Activated CD8-positive, alpha-beta T cell treated with anti-CD3 and anti-CD28 coated beads, Interleukin-2, amount 10 ng/mL, durations not matched to agents 7 days and 5 days (primary cell): ENCODE measurements at regions not wholly inside any gene's neighbourhood (a gene's known extent, or its start where the extent isn't known, plus 50 kb on each side); places are given as distances from the start of the nearest gene placed in this dataset.

Experiments used
- ATAC-seq: fragments of 150-1000 bp; cut with Tn5 transposase; one replicate; pipeline ENCODE4 v1.10.0; 2021; ENCODE audit warnings: moderate library complexity
- CTCF ChIA-PET: fragments of 350-600 bp; sonication (Branson Sonifier 250); formaldehyde crosslinking; loops from one replicate; lab custom pipeline; 2021; ENCODE audit warnings: antibody characterized with exemption; lab: Charles Lee
- POLR2A ChIA-PET: fragments of 350-600 bp; sonication (Branson Sonifier 250); formaldehyde crosslinking; loops from one replicate; lab custom pipeline; 2021; ENCODE audit warnings: antibody characterized with exemption; lab: Charles Lee
- DNase-seq: peaks from one replicate; pipeline ENCODE4 v3.0.0-alpha.2; 2020
- H3K27ac Mint-ChIP-seq: one replicate; pipeline ENCODE4 v1.8.0; 2021; ENCODE audit warnings: mild to moderate bottlenecking, mixed read lengths
- H3K27me3 Mint-ChIP-seq: one replicate; pipeline ENCODE4 v1.8.0; 2021; ENCODE audit warnings: low read depth, mixed read lengths
- H3K36me3 Mint-ChIP-seq: one replicate; pipeline ENCODE4 v1.8.0; 2021; ENCODE audit warnings: low read depth, mixed read lengths
- H3K4me1 Mint-ChIP-seq: one replicate; pipeline ENCODE4 v1.8.0; 2021; ENCODE audit warnings: low read depth, mixed read lengths
- H3K4me3 Mint-ChIP-seq: one replicate; pipeline ENCODE4 v1.8.0; 2021; ENCODE audit warnings: mild to moderate bottlenecking, mixed read lengths
- H3K9me3 Mint-ChIP-seq: one replicate; pipeline ENCODE4 v1.8.0; 2022; ENCODE audit warnings: mixed read lengths; ENCODE audit not compliant: insufficient read depth

DNA sequence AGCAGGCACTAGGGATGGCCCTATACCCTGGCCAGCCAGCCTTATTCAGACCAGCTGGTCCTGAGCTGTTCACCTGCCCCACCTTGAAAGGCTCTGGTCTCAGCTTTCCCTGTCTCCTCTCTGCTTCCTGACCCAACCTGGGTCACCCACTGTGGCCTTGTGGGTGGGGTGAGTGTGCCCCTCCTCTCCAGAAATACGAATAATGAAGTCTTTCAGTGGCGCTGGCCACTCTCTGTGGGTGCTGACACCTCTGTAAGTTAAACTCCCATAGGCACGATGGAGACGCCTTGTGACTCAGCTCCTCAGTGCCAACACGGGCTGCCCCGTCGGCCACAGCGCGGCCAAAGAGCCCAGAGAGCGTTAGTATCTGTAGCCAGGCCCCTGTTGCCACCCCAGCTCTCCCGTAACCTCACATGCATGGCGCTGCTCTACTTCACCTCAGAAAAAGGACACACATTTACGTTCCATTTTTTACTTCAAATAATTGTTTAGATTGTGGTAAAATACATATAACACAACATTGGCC is 74.6 kb upstream of the SEPTIN5 start:
- ChIA-PET CTCF (no interaction called here), POLR2A (no interaction called here)
- ATAC-seq (no peak), DNase-seq (no peak)
- no peak overlapping the region for H3K4me3 Mint-ChIP-seq
- no peaks in the 10 kb centered on the region for H3K36me3 Mint-ChIP-seq
- no peak overlapping the region for H3K27ac Mint-ChIP-seq
- no peaks in the 10 kb centered on the region for H3K9me3 Mint-ChIP-seq
- no peaks in the 10 kb centered on the region for H3K27me3 Mint-ChIP-seq
- no peaks in the 10 kb centered on the region for H3K4me1 Mint-ChIP-seq

DNA sequence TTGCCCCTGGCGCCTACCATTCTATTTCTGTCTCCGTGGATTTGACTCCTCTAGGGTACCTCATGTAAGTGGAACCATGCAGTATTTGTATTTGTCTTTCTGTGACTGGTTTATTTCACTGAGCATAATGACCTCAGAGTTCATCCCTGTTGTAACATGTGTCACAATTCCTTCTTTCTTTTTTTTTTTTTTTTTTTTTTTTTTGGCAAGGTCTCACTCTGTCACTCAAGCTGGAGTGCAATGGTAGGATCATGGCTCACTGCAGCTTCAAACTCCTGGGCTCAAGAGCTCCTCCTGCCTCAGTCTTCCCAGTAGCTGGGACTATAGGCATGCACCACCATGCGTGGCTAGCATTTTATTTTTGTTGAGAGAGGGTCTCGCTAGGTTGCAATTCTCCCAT is 74.0 kb upstream of the SEPTIN5 start:
- Mint-ChIP-seq H3K4me1 (no peaks in the 10 kb centered on the region), H3K27ac (no peak overlapping the region), H3K36me3 (no peaks in the 10 kb centered on the region), H3K27me3 (no peaks in the 10 kb centered on the region), H3K4me3 (no peak overlapping the region), H3K9me3 (no peaks in the 10 kb centered on the region)
- no peak for DNase-seq
- POLR2A ChIA-PET, result interaction anchor here (0.5 kb wide), 1 partner anchor 226 kb away, joined by 3 read pairs; no protein-coding TSS in a partner anchor
- no peak for ATAC-seq
- CTCF ChIA-PET, result no interaction called here

DNA sequence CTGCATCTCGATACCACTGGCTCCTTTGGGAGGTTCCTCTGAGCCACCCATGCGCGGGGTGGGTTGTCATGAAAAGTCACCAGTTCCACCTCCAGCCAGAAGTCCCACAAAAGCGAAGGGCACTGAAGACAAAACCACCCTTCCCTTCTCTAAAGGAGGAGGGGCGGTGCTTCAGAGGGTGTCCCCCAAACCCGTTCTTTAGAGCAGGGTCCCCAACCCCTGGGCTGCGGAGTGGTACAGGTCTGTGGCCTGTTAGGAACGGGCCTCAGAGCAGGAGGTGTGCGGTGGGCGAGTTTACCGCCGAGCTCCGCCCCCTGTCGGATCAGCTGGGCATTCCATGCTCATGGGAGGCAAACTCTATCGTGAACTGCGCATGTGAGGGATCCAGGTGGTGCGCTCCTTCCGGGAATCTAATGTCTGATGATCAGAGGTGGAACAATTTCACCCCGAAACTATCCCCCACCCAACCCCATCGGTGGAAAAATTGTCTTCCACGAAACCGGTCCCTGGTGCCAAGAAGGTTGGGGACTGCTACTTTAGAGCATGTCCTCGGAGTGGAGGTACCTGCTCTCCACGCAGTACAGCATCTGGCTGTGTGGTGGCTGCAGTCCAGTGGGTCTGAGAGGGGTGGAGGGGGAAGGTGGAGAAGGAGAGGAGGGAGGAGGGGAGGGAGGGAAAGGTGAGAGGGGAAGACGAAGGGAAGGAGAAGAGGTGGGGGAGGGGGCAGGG is 72.9 kb upstream of the SEPTIN5 start:
- no peaks in the 10 kb centered on the region for H3K4me1 Mint-ChIP-seq
- H3K27me3 Mint-ChIP-seq, result no peaks in the 10 kb centered on the region
- POLR2A ChIA-PET, result no interaction called here
- H3K27ac Mint-ChIP-seq, result no peak overlapping the region
- H3K9me3 Mint-ChIP-seq, result no peaks in the 10 kb centered on the region
- no peaks in the 10 kb centered on the region for H3K36me3 Mint-ChIP-seq
- CTCF ChIA-PET, result no interaction called here
- ATAC-seq (no peak), DNase-seq (no peak)
- H3K4me3 Mint-ChIP-seq, result no peak overlapping the region

DNA sequence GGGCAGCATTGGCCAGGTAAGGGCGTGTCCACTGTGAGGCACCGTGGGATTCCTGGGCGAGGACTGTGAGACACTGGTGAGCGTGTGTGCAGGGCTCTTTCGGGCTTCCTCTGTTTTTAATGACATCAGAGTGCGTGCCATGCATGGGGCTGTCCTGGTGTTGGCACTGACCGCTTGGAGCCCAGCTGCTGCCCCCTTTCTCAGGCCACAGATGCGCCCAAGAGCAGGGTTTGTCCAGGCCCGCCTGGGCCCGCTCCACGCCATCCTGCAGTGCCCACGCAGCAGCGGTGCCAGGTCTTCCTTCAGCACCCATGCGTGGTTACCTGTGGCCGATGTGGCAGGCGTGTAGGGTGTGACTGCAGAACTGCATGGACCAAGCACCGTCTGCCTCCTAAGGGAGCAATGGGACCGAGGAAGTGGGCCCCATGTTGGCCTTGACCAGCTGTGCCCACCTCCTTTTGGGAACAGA is 72.3 kb upstream of the SEPTIN5 start:
- no peak for ATAC-seq
- DNase-seq, result no peak
- Mint-ChIP-seq H3K4me3 (no peak overlapping the region), H3K4me1 (no peaks in the 10 kb centered on the region), H3K27me3 (no peaks in the 10 kb centered on the region), H3K9me3 (no peaks in the 10 kb centered on the region), H3K36me3 (no peaks in the 10 kb centered on the region), H3K27ac (no peak overlapping the region)
- CTCF ChIA-PET, result no interaction called here
- POLR2A ChIA-PET, result no interaction called here

DNA sequence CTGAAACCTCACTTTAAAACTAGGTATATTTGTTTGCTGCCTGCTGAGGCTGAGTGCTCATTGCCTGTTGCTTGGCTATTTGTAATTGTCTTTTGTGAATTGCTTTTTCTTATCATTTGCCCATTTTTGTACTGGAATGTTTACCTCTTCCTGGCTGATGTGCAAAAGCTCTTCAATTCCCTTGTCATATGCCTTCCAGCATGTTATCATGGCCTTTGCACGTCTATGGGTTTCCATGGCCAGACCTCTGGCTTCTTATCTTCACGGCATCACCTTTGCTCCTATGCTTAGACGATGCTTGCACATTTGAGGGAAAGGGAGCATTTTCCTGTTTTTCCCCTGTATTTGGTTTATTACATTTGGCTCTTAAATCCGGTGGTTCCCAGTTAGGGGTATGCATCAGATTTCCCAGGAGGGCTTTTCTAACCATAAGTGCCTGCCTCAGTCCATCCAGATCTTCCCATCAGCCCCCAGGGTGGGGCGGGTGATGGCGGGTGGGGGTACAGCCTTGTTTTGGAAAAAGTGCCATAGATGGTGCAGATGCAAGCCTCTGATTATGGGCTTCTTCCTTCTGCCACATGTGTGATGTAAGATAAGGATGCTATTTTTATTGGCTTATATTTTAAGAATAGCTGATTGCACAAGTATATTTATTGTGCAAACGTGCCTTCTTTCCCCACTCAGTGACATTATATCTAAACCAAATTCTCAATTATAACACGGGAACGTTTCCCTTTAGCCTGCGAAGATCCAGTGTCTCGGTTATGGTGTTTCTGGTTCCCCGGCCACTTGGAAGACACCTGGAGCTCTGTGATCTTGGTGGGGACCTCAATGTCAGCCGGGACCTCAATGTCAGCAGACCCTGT is 70.6 kb upstream of the SEPTIN5 start:
- no peak for ATAC-seq
- ChIA-PET POLR2A (no interaction called here), CTCF (interaction anchor here (1.2 to 2.3 kb wide), 2 partner anchors 9 to 14 kb away, joined by 3 to 6 read pairs; no protein-coding TSS in a partner anchor)
- H3K4me1 Mint-ChIP-seq, result no peaks in the 10 kb centered on the region
- H3K27me3 Mint-ChIP-seq, result peaks cover 5% of the 10 kb centered on the region
- H3K9me3 Mint-ChIP-seq, result peaks cover 9% of the 10 kb centered on the region
- no peak overlapping the region for H3K27ac Mint-ChIP-seq
- H3K4me3 Mint-ChIP-seq, result no peak overlapping the region
- H3K36me3 Mint-ChIP-seq, result peaks cover 7% of the 10 kb centered on the region
- DNase-seq, result no peak

DNA sequence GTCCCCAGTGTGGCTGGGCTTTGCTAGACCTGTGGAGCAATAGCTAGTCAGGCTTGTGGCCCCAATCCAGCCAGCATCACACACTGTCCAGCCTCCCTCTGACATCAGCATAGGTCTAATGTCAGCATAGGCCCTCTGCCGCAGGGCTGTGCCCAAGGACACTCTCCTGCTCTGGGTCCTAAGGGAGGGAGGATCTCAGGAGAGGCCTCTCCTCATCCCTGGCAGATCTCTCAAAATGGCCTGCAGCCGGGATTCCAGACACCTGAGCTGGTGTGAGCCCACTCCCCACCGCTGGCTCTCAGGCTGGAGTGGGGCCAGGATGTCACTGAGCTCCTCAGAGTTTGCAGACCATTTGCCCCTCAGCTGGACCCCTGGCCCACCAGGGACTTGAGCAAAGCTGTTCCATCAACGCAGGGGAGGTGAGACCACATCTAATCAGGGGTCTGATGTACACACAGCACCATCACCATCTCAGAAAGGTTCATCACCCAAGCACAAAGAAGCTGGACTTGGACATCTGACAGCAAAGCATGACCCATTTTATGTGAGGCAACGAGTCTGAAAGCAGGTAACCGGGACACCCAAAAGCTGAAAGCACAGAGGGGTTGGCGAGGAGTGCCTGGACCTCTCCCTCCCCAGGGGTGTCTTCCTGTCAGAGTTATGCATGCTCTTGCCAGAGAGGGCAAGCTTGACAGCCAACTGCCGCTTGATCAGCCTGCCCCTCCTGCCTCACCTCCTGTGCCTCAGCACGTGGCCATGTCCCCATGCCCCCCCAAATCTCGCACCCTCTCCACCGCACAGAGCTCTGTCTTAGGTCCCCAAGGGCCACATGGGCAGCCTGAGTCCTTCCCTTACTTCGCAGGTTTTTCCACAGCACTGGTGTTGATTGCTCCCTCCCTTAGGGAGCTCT is 69.7 kb upstream of the SEPTIN5 start:
- Mint-ChIP-seq H3K4me3 (no peak overlapping the region), H3K36me3 (peaks cover 7% of the 10 kb centered on the region), H3K27me3 (peaks cover 8% of the 10 kb centered on the region), H3K4me1 (no peaks in the 10 kb centered on the region), H3K27ac (no peak overlapping the region), H3K9me3 (peaks cover 16% of the 10 kb centered on the region)
- no peak for ATAC-seq
- no peak for DNase-seq
- CTCF ChIA-PET, result interaction anchor here (1.2 to 2.3 kb wide), 2 partner anchors 8 to 15 kb away, joined by 3 to 6 read pairs; no protein-coding TSS in a partner anchor
- POLR2A ChIA-PET, result no interaction called here

DNA sequence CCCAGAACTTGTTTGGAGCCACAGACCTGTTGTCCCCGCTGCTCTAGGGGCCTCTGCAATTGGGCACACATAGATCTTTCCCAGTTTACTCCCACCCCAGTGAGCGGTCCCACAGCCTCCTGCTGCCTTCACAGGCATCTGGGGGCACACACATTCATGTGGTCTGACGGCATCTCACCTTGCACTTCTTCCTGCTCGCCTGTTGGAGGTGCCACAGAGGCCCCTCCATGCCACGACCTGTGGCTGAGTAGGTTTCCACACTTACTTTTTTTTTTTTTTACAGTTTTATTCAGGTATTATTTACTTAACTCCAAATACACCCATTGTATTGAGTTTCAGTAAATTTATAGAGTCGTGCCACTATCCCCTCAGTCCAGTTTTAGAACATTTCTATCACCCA is 68.9 kb upstream of the SEPTIN5 start:
- no peak overlapping the region for H3K4me3 Mint-ChIP-seq
- POLR2A ChIA-PET, result no interaction called here
- H3K9me3 Mint-ChIP-seq, result peaks cover 20% of the 10 kb centered on the region
- H3K36me3 Mint-ChIP-seq, result peaks cover 7% of the 10 kb centered on the region
- no peaks in the 10 kb centered on the region for H3K4me1 Mint-ChIP-seq
- peaks cover 13% of the 10 kb centered on the region for H3K27me3 Mint-ChIP-seq
- no peak overlapping the region for H3K27ac Mint-ChIP-seq
- DNase-seq (no peak), ATAC-seq (no peak)
- CTCF ChIA-PET, result interaction anchor here (2.3 kb wide), 1 partner anchor 16 kb away, joined by 6 read pairs; no protein-coding TSS in a partner anchor

DNA sequence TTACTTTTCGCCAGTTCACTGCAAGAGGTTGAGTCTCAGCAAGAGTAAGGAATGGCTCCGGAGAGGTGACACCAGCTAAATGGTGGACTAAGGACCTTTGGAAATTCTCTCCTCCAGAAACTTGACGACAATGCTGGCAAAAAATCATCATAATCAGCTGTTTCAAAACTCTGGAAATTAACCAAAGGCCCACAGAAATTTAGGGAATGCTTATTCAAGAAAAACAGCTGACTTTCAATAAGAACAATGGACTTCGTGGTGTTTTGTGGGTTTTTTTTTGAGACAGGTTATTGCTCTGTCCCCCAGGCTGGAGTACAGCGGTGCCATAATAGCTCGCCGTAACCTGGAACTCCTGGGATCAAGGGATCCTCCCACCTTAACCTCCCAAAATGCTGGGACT is 68.4 kb upstream of the SEPTIN5 start:
- no peak overlapping the region for H3K4me3 Mint-ChIP-seq
- peaks cover 7% of the 10 kb centered on the region for H3K36me3 Mint-ChIP-seq
- ChIA-PET POLR2A (no interaction called here), CTCF (no interaction called here)
- no peak overlapping the region for H3K27ac Mint-ChIP-seq
- no peak for DNase-seq
- no peak for ATAC-seq
- H3K9me3 Mint-ChIP-seq, result peaks cover 20% of the 10 kb centered on the region
- H3K27me3 Mint-ChIP-seq, result peaks cover 16% of the 10 kb centered on the region
- no peaks in the 10 kb centered on the region for H3K4me1 Mint-ChIP-seq

DNA sequence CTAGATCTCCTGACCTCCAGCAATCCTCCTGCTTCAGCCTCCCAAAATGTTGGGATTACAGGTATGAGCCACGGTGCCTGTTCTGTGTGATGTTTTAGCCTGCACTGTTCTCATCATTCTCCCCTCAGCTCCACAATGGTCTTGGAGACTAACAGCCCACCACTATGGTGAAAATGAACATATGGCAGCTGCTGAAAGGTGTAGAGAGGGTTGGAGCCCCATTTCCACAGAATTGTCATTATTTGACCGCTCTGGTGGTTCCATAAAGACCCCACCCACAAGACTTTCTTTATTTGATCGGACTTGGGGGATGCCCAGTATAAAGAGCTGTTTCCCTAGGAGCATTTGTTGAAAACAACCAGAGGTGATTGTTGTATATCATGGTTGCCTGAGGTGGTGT is 67.9 kb upstream of the SEPTIN5 start:
- H3K27ac Mint-ChIP-seq, result no peak overlapping the region
- CTCF ChIA-PET, result no interaction called here

DNA sequence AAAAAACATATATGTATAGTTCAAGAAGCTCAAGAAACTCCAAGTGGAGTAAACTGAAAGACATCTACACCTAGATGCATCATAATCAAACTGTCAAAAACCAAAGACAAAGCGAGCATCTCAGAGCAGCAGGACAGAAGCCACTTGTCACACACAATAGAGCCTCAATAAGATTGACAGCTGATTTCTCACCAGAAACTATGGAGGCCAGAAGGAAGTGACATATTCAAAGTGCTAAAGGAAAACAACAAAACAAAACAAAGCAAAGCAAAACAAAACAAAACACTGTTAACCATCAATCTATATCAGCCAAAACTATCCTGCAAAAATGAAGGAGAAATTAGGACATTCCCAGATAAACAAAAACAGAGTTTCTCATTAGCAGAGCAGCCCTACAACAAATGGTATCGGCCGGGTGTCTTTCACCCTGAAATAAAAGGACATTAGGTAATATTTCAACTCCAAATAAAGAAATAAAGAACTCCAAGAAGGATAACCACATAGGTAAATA is 65.8 kb upstream of the SEPTIN5 start:
- peaks cover 30% of the 10 kb centered on the region for H3K27me3 Mint-ChIP-seq
- no peak for DNase-seq
- peaks cover 7% of the 10 kb centered on the region for H3K36me3 Mint-ChIP-seq
- ChIA-PET POLR2A (no interaction called here), CTCF (no interaction called here)
- ATAC-seq, result no peak
- H3K4me3 Mint-ChIP-seq, result no peak overlapping the region
- H3K27ac Mint-ChIP-seq, result no peak overlapping the region
- no peaks in the 10 kb centered on the region for H3K4me1 Mint-ChIP-seq
- H3K9me3 Mint-ChIP-seq, result peaks cover 20% of the 10 kb centered on the region

More for the DNA sequence above, 67.9 kb upstream of the SEPTIN5 start:
- Mint-ChIP-seq H3K4me3 (no peak overlapping the region), H3K36me3 (peaks cover 7% of the 10 kb centered on the region), H3K4me1 (no peaks in the 10 kb centered on the region), H3K27me3 (peaks cover 20% of the 10 kb centered on the region), H3K9me3 (peaks cover 20% of the 10 kb centered on the region)
- POLR2A ChIA-PET, result no interaction called here
- ATAC-seq, result no peak
- no peak for DNase-seq

DNA sequence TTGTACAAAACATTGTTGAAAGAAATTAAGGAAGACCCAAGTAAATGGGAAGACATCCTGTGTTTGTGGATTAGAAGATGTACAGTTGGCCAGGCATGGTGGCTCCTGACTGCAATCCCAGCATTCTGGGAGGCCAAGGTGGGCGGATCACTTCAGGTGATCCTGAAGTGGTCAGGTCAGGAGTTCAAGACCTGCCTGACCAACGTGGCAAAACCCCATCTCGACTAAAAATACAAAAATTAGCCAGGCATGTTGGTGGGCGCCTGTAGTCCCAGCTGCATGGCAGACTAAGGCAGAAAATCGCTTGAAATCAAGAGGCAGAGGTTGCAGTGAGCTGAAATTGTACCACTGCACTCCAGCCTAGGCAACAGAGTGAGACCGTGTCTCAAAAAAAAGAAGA is 62.0 kb upstream of the SEPTIN5 start:
- peaks cover 30% of the 10 kb centered on the region for H3K27me3 Mint-ChIP-seq
- no peak overlapping the region for H3K27ac Mint-ChIP-seq
- CTCF ChIA-PET, result no interaction called here
- POLR2A ChIA-PET, result no interaction called here
- DNase-seq (no peak), ATAC-seq (no peak)
- H3K9me3 Mint-ChIP-seq, result peaks cover 20% of the 10 kb centered on the region
- no peak overlapping the region for H3K4me3 Mint-ChIP-seq
- no peaks in the 10 kb centered on the region for H3K4me1 Mint-ChIP-seq
- peaks cover 7% of the 10 kb centered on the region for H3K36me3 Mint-ChIP-seq
